Esophagus muscularis mucosa (tissue), 3 donors: ENCODE measurements at regions not wholly inside any gene's neighbourhood (a gene's known extent, or its start where the extent isn't known, plus 50 kb on each side); places are given as distances from the start of the nearest gene placed in this dataset.

Experiments
- CTCF ChIP-seq, 3 experiments: fragments of 200-600 bp in 2 of 3; fragments of 450-650 bp in 1 of 3; sonication (generic) in 2 of 3; IDR thresholded peaks; one replicate each; pipeline ENCODE4 v1.5.1; 2017 to 2019; ENCODE audit warnings: antibody characterized with exemption in 3 of 3, mild to moderate bottlenecking in 2 of 3, moderate library complexity in 1 of 3
- POLR2A ChIP-seq: fragments of 450-650 bp; IDR thresholded peaks from one replicate; pipeline ENCODE4 v1.6.1; 2017; ENCODE audit warnings: antibody characterized with exemption, moderate library complexity, mild to moderate bottlenecking, low read depth
- POLR2AphosphoS5 ChIP-seq, 2 donors: sonication (generic); formaldehyde crosslinking; IDR thresholded peaks; one replicate each; pipeline ENCODE4 v1.6.1; 2017; ENCODE audit warnings: antibody characterized with exemption in 2 of 2

DNA sequence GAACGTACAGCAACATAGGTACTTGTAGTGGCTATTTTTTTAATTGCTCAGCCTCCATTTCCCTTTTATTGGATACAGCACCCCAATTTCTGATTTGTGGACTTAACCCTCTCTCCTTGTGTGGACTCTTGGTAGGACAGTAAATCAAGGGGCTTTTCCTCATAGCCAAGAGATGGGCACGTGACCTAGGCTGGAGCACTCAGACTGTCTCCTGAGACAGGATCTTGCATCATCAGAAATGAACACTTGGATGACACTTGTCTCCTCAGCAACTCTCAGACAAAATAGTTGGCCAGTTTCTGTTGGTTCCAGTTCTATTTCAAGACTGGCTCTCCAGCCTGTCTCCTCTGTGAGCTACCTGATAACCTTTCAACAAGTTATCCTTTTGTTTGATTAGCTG is 112.9 kb upstream of the ZNF678 start:
- TF ChIP-seq CTCF (IDR thresholded peaks at IDR 0.05): no peak
- TF ChIP-seq POLR2A: no peak
- no peak for TF ChIP-seq POLR2AphosphoS5 (IDR thresholded peaks at IDR 0.05)
